ENCODE measurements at regions not wholly inside any gene's neighbourhood (a gene's known extent, or its start where the extent isn't known, plus 50 kb on each side); places are given as distances from the start of the nearest gene placed in this dataset.

- no peak for TF ChIP-seq TAF1 (IDR thresholded peaks at IDR 0.05; ENCODE audit: borderline replicate concordance, insufficient read depth, low read length)
- no peak for TF ChIP-seq POLR2AphosphoS5 (IDR thresholded peaks at IDR 0.05; ENCODE audit: low read depth, low read length)
These were observed 795.3 kb upstream of the ADGRB3 start for GRCh38 chr6:67839818-67840217.
